ENCODE measurements at regions not wholly inside any gene's neighbourhood (a gene's known extent, or its start where the extent isn't known, plus 50 kb on each side); places are given as distances from the start of the nearest gene placed in this dataset.

- ChIA-PET CTCF (no interaction called here), POLR2A (no interaction called here)
- H3K4me1 Mint-ChIP-seq: no peaks in the 10 kb centered on the region
- H3K9me3 Mint-ChIP-seq: peaks cover 2% of the 10 kb centered on the region
- H3K27me3 Mint-ChIP-seq: no peaks in the 10 kb centered on the region
- no peak overlapping the region for H3K4me3 Mint-ChIP-seq
- H3K27ac Mint-ChIP-seq: no peak overlapping the region
- H3K36me3 Mint-ChIP-seq (ENCODE audit: low read depth): no peaks in the 10 kb centered on the region
- DNase-seq: no peak
Observed at GRCh38 chr6:91865889-91866288, 1279.0 kb upstream of the MAP3K7 start.

GRCh38 chr6:91864911-91865310, 1278.0 kb upstream of the MAP3K7 start:
- no peaks in the 10 kb centered on the region for H3K36me3 Mint-ChIP-seq (ENCODE audit: low read depth)
- no peak overlapping the region for H3K4me3 Mint-ChIP-seq
- no peaks in the 10 kb centered on the region for H3K27me3 Mint-ChIP-seq
- no peaks in the 10 kb centered on the region for H3K4me1 Mint-ChIP-seq
- H3K27ac Mint-ChIP-seq: no peak overlapping the region
- POLR2A ChIA-PET: no interaction called here
- CTCF ChIA-PET: no interaction called here
- DNase-seq: no peak
- peaks cover 2% of the 10 kb centered on the region for H3K9me3 Mint-ChIP-seq

- Mint-ChIP-seq H3K4me3 (no peak overlapping the region), H3K36me3 (ENCODE audit: low read depth) (no peaks in the 10 kb centered on the region), H3K27ac (no peak overlapping the region), H3K27me3 (no peaks in the 10 kb centered on the region), H3K9me3 (no peaks in the 10 kb centered on the region), H3K4me1 (no peaks in the 10 kb centered on the region)
- DNase-seq: no peak
- ChIA-PET POLR2A (no interaction called here), CTCF (no interaction called here)
Observed at GRCh38 chr6:91860541-91861335, 1273.9 kb upstream of the MAP3K7 start.

DNA sequence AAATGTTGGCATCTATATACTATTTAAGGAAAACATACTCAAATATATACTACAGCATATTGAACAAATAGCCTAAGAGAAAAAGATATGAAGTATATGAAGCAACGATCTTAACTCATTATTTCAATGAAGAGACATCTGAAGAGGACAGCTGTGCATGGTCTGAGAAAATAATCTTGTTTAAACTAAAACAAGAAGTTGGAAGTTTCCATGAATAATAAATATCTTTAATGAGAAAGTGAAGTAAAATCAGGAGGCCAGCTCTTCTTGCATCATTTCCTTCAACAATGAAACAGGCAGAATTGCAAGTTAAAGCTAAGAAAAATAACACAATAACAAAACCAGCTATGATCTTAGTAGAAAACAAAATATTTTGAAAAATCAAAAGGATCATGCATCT, 1265.4 kb upstream of the MAP3K7 start:
- CTCF ChIA-PET: interaction anchor here (0.8 kb wide), 1 partner anchor 26 kb away, joined by 3 read pairs; no protein-coding TSS in a partner anchor
- H3K27ac Mint-ChIP-seq: no peak overlapping the region

DNA sequence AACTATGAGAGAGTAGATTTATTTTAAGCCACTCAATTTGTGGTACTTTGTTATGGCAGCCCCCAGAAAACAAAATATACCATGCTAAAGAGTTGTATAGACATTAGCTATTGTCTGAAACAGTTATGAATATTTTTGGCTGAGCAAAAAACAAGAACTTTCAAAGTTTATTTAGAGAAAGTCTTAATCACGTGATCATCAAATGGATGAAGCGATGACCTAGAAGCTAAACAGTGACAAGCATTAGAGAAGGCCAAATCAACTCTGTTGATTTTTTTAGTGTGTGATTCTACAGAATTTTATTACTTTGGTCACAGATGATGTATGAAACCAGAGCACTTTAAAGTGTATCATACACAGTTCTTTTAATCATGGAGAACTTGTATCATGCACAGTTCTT, 1247.9 kb upstream of the MAP3K7 start:
- no peaks in the 10 kb centered on the region for H3K4me1 Mint-ChIP-seq
- ChIA-PET POLR2A (no interaction called here), CTCF (no interaction called here)
- no peak overlapping the region for H3K4me3 Mint-ChIP-seq
- no peak overlapping the region for H3K27ac Mint-ChIP-seq
- no peak for DNase-seq
- H3K27me3 Mint-ChIP-seq: no peaks in the 10 kb centered on the region
- H3K36me3 Mint-ChIP-seq (ENCODE audit: low read depth): no peaks in the 10 kb centered on the region
- H3K9me3 Mint-ChIP-seq: no peaks in the 10 kb centered on the region

More for the DNA sequence above, 1265.4 kb upstream of the MAP3K7 start:
- no peak for DNase-seq
- peaks cover 2% of the 10 kb centered on the region for H3K9me3 Mint-ChIP-seq
- H3K4me3 Mint-ChIP-seq: no peak overlapping the region
- no peaks in the 10 kb centered on the region for H3K4me1 Mint-ChIP-seq
- no peaks in the 10 kb centered on the region for H3K36me3 Mint-ChIP-seq (ENCODE audit: low read depth)
- no peaks in the 10 kb centered on the region for H3K27me3 Mint-ChIP-seq
- POLR2A ChIA-PET: no interaction called here

- H3K4me3 Mint-ChIP-seq: no peak overlapping the region
- no peak overlapping the region for H3K27ac Mint-ChIP-seq
- DNase-seq: no peak
- ChIA-PET POLR2A (no interaction called here), CTCF (no interaction called here)
- no peaks in the 10 kb centered on the region for H3K36me3 Mint-ChIP-seq (ENCODE audit: low read depth)
- no peaks in the 10 kb centered on the region for H3K27me3 Mint-ChIP-seq
- no peaks in the 10 kb centered on the region for H3K4me1 Mint-ChIP-seq
- peaks cover 3% of the 10 kb centered on the region for H3K9me3 Mint-ChIP-seq
Observed at GRCh38 chr6:91827151-91827550, 1240.3 kb upstream of the MAP3K7 start.

GRCh38 chr6:91826128-91826527, 1239.3 kb upstream of the MAP3K7 start:
- no peaks in the 10 kb centered on the region for H3K36me3 Mint-ChIP-seq (ENCODE audit: low read depth)
- no peak for DNase-seq
- no peak overlapping the region for H3K4me3 Mint-ChIP-seq
- CTCF ChIA-PET: interaction anchor here (0.7 kb wide), 1 partner anchor 26 kb away, joined by 3 read pairs; no protein-coding TSS in a partner anchor
- no peak overlapping the region for H3K27ac Mint-ChIP-seq
- H3K9me3 Mint-ChIP-seq: peaks cover 3% of the 10 kb centered on the region
- no peaks in the 10 kb centered on the region for H3K27me3 Mint-ChIP-seq
- POLR2A ChIA-PET: interaction anchor here (0.7 kb wide), 1 partner anchor 1488 kb away, joined by 9 read pairs; no protein-coding TSS in a partner anchor
- H3K4me1 Mint-ChIP-seq: no peaks in the 10 kb centered on the region

GRCh38 chr6:91824331-91824730, 1237.5 kb upstream of the MAP3K7 start:
- DNase-seq: no peak
- no peaks in the 10 kb centered on the region for H3K36me3 Mint-ChIP-seq (ENCODE audit: low read depth)
- H3K27me3 Mint-ChIP-seq: no peaks in the 10 kb centered on the region
- no peaks in the 10 kb centered on the region for H3K4me1 Mint-ChIP-seq
- POLR2A ChIA-PET: no interaction called here
- no peak overlapping the region for H3K27ac Mint-ChIP-seq
- H3K9me3 Mint-ChIP-seq: peaks cover 3% of the 10 kb centered on the region
- H3K4me3 Mint-ChIP-seq: no peak overlapping the region
- CTCF ChIA-PET: no interaction called here

- no peak overlapping the region for H3K27ac Mint-ChIP-seq
- H3K4me1 Mint-ChIP-seq: no peaks in the 10 kb centered on the region
- H3K36me3 Mint-ChIP-seq (ENCODE audit: low read depth): no peaks in the 10 kb centered on the region
- POLR2A ChIA-PET: no interaction called here
- H3K27me3 Mint-ChIP-seq: no peaks in the 10 kb centered on the region
- peaks cover 3% of the 10 kb centered on the region for H3K9me3 Mint-ChIP-seq
- CTCF ChIA-PET: no interaction called here
- no peak for DNase-seq
- H3K4me3 Mint-ChIP-seq: no peak overlapping the region
Observed at GRCh38 chr6:91822581-91822980, 1235.7 kb upstream of the MAP3K7 start.

DNA sequence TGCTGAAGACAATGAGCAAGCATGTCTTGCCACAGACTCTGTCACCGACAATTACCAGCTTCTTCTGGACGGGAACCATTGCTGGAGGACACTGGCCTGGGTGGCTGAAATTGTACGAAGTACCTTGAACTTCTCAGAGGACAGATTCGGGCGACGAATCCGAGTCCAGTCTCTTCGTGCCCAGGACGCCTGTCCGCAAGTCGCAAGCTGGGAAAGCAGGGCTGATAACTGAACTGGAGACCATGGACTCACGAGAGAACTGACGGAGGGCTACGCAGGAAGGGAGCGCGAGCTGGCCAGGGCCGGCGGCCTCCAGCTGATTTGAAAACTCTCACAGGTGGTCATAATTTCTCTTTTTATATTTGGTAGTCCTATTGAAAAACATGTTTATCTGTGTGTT, 1229.5 kb upstream of the MAP3K7 start:
- CTCF ChIA-PET: no interaction called here
- POLR2A ChIA-PET: interaction anchor here (0.7 kb wide), 1 partner anchor 283 kb away, joined by 5 read pairs; no protein-coding TSS in a partner anchor

DNA sequence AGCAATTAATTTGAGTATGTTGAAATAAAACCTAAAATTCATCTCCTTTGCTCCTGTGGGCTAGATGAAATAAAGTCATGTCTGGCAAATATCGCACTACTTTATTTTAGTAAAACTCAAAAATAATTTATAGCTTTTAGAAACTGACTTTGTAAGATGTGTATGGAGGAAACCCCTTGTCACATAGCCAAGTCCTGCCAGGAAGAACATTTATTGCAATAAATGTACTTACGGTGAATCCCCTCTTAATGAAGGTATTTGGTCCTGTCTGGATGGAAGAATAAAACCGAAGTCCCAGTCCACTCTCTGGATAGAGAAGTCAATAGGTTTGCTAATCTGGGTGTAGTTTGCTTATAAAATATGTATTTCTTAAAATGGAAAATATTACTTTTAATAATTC, 1226.8 kb upstream of the MAP3K7 start:
- Mint-ChIP-seq H3K27me3 (no peaks in the 10 kb centered on the region), H3K36me3 (ENCODE audit: low read depth) (no peaks in the 10 kb centered on the region), H3K27ac (no peak overlapping the region), H3K4me1 (no peaks in the 10 kb centered on the region), H3K9me3 (no peaks in the 10 kb centered on the region), H3K4me3 (no peak overlapping the region)
- POLR2A ChIA-PET: no interaction called here
- CTCF ChIA-PET: no interaction called here
- DNase-seq: no peak

More for the DNA sequence above, 1229.5 kb upstream of the MAP3K7 start:
- H3K27me3 Mint-ChIP-seq: no peaks in the 10 kb centered on the region
- no peaks in the 10 kb centered on the region for H3K36me3 Mint-ChIP-seq (ENCODE audit: low read depth)
- no peaks in the 10 kb centered on the region for H3K4me1 Mint-ChIP-seq
- H3K27ac Mint-ChIP-seq: no peak overlapping the region
- no peak for DNase-seq
- H3K4me3 Mint-ChIP-seq: no peak overlapping the region
- H3K9me3 Mint-ChIP-seq: no peaks in the 10 kb centered on the region

- ChIA-PET CTCF (no interaction called here), POLR2A (no interaction called here)
- no peak overlapping the region for H3K27ac Mint-ChIP-seq
- no peaks in the 10 kb centered on the region for H3K27me3 Mint-ChIP-seq
- DNase-seq: no peak
- no peaks in the 10 kb centered on the region for H3K9me3 Mint-ChIP-seq
- no peaks in the 10 kb centered on the region for H3K4me1 Mint-ChIP-seq
- no peak overlapping the region for H3K4me3 Mint-ChIP-seq
- H3K36me3 Mint-ChIP-seq (ENCODE audit: low read depth): no peaks in the 10 kb centered on the region
Observed at GRCh38 chr6:91812596-91813274, 1225.9 kb upstream of the MAP3K7 start.

DNA sequence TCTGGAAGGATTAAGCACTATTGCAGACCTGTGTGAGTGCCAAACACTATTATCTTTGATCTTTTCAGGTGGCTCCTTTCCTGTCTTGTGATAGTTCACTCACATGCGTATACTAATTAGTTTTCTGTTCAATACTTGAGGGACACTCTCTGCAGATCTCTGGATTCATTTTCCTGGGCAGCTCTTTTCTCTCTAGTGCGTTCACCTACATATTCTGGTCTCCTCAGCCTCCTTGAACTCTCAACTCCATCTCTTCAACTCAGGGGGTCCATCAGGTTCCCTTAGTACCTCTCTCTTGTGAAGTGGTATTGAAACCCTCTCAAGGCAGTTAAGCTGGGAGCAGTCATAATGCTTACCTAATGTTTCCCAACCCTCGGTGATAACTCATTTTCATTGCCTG, 1218.1 kb upstream of the MAP3K7 start:
- POLR2A ChIA-PET: no interaction called here
- Mint-ChIP-seq H3K9me3 (no peaks in the 10 kb centered on the region), H3K36me3 (ENCODE audit: low read depth) (no peaks in the 10 kb centered on the region), H3K27me3 (no peaks in the 10 kb centered on the region), H3K27ac (no peak overlapping the region), H3K4me3 (no peak overlapping the region), H3K4me1 (no peaks in the 10 kb centered on the region)
- CTCF ChIA-PET: no interaction called here
- DNase-seq: no peak

DNA sequence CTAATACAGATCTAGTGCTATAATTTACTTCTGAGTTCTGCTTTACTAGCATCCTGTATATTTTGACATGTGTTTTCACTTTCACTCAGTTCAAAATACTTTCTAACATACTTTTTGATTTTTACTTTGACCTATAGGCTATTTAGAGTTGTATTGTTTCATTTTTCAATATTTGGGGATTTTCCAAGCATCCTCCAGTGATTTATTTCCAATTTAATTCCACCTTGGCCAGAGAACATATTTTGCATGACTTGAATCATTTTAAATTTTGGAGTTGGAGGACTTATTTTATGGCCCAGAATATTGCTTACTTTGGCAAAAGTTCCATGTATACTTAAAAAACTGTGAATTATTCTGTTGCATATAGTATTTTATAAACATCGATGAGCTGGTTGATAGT, 1215.6 kb upstream of the MAP3K7 start:
- H3K27ac Mint-ChIP-seq: no peak overlapping the region
- ChIA-PET CTCF (no interaction called here), POLR2A (no interaction called here)
- DNase-seq: no peak
- H3K27me3 Mint-ChIP-seq: no peaks in the 10 kb centered on the region
- no peaks in the 10 kb centered on the region for H3K9me3 Mint-ChIP-seq
- no peaks in the 10 kb centered on the region for H3K4me1 Mint-ChIP-seq
- H3K36me3 Mint-ChIP-seq (ENCODE audit: low read depth): no peaks in the 10 kb centered on the region
- no peak overlapping the region for H3K4me3 Mint-ChIP-seq
